HEK293 (cell line): ENCODE measurements at regions not wholly inside any gene's neighbourhood (a gene's known extent, or its start where the extent isn't known, plus 50 kb on each side); places are given as distances from the start of the nearest gene placed in this dataset.

Source experiments
- CTCF ChIA-PET: fragments of 350-600 bp; formaldehyde crosslinking; extraction: SDS; loops from one replicate; lab custom pipeline; 2021; ENCODE audit warnings: antibody characterized with exemption; lab: Yijun Ruan, JAX
- POLR2A ChIA-PET: fragments of 300-600 bp; formaldehyde crosslinking; extraction: SDS; loops from one replicate; lab custom pipeline; 2020; ENCODE audit warnings: antibody characterized with exemption, inconsistent platforms; lab: Yijun Ruan, JAX
- H3K27ac ChIP-seq: fragments of 200-500 bp; sonication (Bioruptor generic); 2 replicates; pipeline ENCODE4 v1.5.1; 2014; ENCODE audit warnings: low read depth, low read length, control low read depth, inconsistent platforms; ENCODE audit errors: extremely low read depth
- H3K36me3 ChIP-seq, 2 experiments: fragments of 200-500 bp in 1 of 2; sonication (Bioruptor generic) in 1 of 2; 1 replicate in 1 of 2; 2 replicates in 1 of 2; pipeline ENCODE4 v1.5.1; 2014 to 2017; ENCODE audit warnings: inconsistent platforms in 2 of 2, low read length in 2 of 2; ENCODE audit not compliant: control insufficient read depth in 2 of 2, insufficient read depth in 1 of 2
- H3K4me1 ChIP-seq: fragments of 200-500 bp; sonication (Bioruptor generic); 2 replicates; pipeline ENCODE4 v1.5.1; 2014; ENCODE audit warnings: mild to moderate bottlenecking, low read length, inconsistent platforms; ENCODE audit not compliant: control insufficient read depth, insufficient read depth
- H3K4me3 ChIP-seq: 2 replicates; pipeline ENCODE4 v1.5.1; 2011; ENCODE audit warnings: low read depth, mild to moderate bottlenecking, control low read depth, low read length, moderate library complexity
- H3K9me3 ChIP-seq: fragments of 200-500 bp; sonication (Bioruptor generic); 2 replicates; pipeline ENCODE4 v1.5.1; 2014; ENCODE audit warnings: low read depth, low read length, inconsistent platforms; ENCODE audit not compliant: control insufficient read depth, insufficient read depth
- EGR2 ChIP-seq: fragments of 450-650 bp; formaldehyde crosslinking; IDR thresholded peaks from 2 replicates; pipeline ENCODE4 v1.5.1; 2016; ENCODE audit warnings: low read depth, missing biosample characterization, missing genetic modification characterization
- HOXC10 ChIP-seq: sonication (generic); formaldehyde crosslinking; IDR thresholded peaks from 2 replicates; pipeline ENCODE4 v1.8.1; 2023; ENCODE audit warnings: mild to moderate bottlenecking, missing genetic modification reagents
- KLF1 ChIP-seq: fragments of 450-650 bp; formaldehyde crosslinking; IDR thresholded peaks from 2 replicates; pipeline ENCODE4 v1.5.1; 2016; ENCODE audit warnings: missing biosample characterization, missing genetic modification characterization
- KLF10 ChIP-seq: fragments of 450-650 bp; IDR thresholded peaks from 2 replicates; pipeline ENCODE4 v1.5.1; 2018; ENCODE audit warnings: missing biosample characterization, mild to moderate bottlenecking, missing genetic modification characterization
- YY2 ChIP-seq: fragments of 450-650 bp; formaldehyde crosslinking; IDR thresholded peaks from 2 replicates; pipeline ENCODE4 v1.5.1; 2016; ENCODE audit warnings: missing biosample characterization, missing genetic modification characterization
- ZBTB20 ChIP-seq: fragments of 450-650 bp; formaldehyde crosslinking; IDR thresholded peaks from 2 replicates; pipeline ENCODE4 v1.5.1; 2016; ENCODE audit warnings: missing biosample characterization, missing genetic modification characterization
- ZIC2 ChIP-seq: fragments of 450-650 bp; formaldehyde crosslinking; IDR thresholded peaks from 2 replicates; pipeline ENCODE4 v1.5.1; 2016; ENCODE audit warnings: missing biosample characterization, missing genetic modification characterization
- ZNF157 ChIP-seq: fragments of 450-650 bp; formaldehyde crosslinking; IDR thresholded peaks from 2 replicates; pipeline ENCODE4 v1.5.1; 2016; ENCODE audit warnings: missing biosample characterization, missing genetic modification characterization
- ZNF169 ChIP-seq: fragments of 450-650 bp; formaldehyde crosslinking; IDR thresholded peaks from 2 replicates; pipeline ENCODE4 v1.5.1; 2016; ENCODE audit warnings: missing biosample characterization, missing genetic modification characterization
- ZNF239 ChIP-seq: fragments of 450-650 bp; formaldehyde crosslinking; IDR thresholded peaks from 2 replicates; pipeline ENCODE4 v1.5.1; 2016; ENCODE audit warnings: missing biosample characterization, missing genetic modification characterization
- ZNF266 ChIP-seq: fragments of 450-650 bp; formaldehyde crosslinking; IDR thresholded peaks from 2 replicates; pipeline ENCODE4 v1.5.1; 2016; ENCODE audit warnings: missing biosample characterization, missing genetic modification characterization, low read depth
- ZNF341 ChIP-seq: fragments of 450-650 bp; formaldehyde crosslinking; IDR thresholded peaks from 2 replicates; pipeline ENCODE4; 2016; ENCODE audit warnings: low read depth, missing biosample characterization, missing genetic modification characterization
- ZNF510 ChIP-seq: fragments of 450-650 bp; formaldehyde crosslinking; IDR thresholded peaks from 2 replicates; pipeline ENCODE4 v1.5.1; 2018; ENCODE audit warnings: mild to moderate bottlenecking, missing genetic modification characterization, missing biosample characterization; ENCODE audit not compliant: insufficient replicate concordance
- ZNF555 ChIP-seq: fragments of 450-650 bp; formaldehyde crosslinking; conservative IDR thresholded peaks from 2 replicates; pipeline ENCODE4 v1.5.1; 2017; ENCODE audit warnings: missing biosample characterization, mild to moderate bottlenecking, missing genetic modification characterization, inconsistent platforms
- ZNF610 ChIP-seq: fragments of 450-650 bp; formaldehyde crosslinking; IDR thresholded peaks from 2 replicates; pipeline ENCODE4 v1.5.1; 2016; ENCODE audit warnings: missing biosample characterization, missing genetic modification characterization, borderline replicate concordance
- ZNF623 ChIP-seq: fragments of 450-650 bp; formaldehyde crosslinking; IDR thresholded peaks from 2 replicates; pipeline ENCODE4 v1.5.1; 2016; ENCODE audit warnings: missing biosample characterization, missing genetic modification characterization
- ZNF660 ChIP-seq: fragments of 450-650 bp; IDR thresholded peaks from 2 replicates; pipeline ENCODE4 v1.5.1; 2018; ENCODE audit warnings: missing biosample characterization, mild to moderate bottlenecking, missing genetic modification characterization
- ZNF664 ChIP-seq: fragments of 450-650 bp; formaldehyde crosslinking; IDR thresholded peaks from 2 replicates; pipeline ENCODE4 v1.5.1; 2016; ENCODE audit warnings: missing biosample characterization, missing genetic modification characterization
- ZNF707 ChIP-seq: fragments of 450-650 bp; formaldehyde crosslinking; IDR thresholded peaks from 2 replicates; pipeline ENCODE4 v1.5.1; 2016; ENCODE audit warnings: missing biosample characterization, missing genetic modification characterization
- ZNF747 ChIP-seq: fragments of 450-650 bp; formaldehyde crosslinking; IDR thresholded peaks from 2 replicates; pipeline ENCODE4 v1.5.1; 2016; ENCODE audit warnings: missing biosample characterization, missing genetic modification characterization
- TF ChIP-seq, protein P1 (sequence below): fragments of 450-650 bp; formaldehyde crosslinking; IDR thresholded peaks from 2 replicates; pipeline ENCODE4 v1.5.1; 2016; ENCODE audit warnings: missing biosample characterization, missing genetic modification characterization, borderline replicate concordance
- TF ChIP-seq, protein P2 (sequence below): fragments of 450-650 bp; formaldehyde crosslinking; IDR thresholded peaks from 2 replicates; pipeline ENCODE4 v1.5.1; 2016; ENCODE audit warnings: missing biosample characterization, missing genetic modification characterization
- TF ChIP-seq, protein P3 (sequence below): fragments of 450-650 bp; formaldehyde crosslinking; IDR thresholded peaks from 2 replicates; pipeline ENCODE4 v1.5.1; 2016; ENCODE audit warnings: missing biosample characterization, missing genetic modification characterization
- TF ChIP-seq, protein P4 (sequence below): fragments of 450-650 bp; formaldehyde crosslinking; IDR thresholded peaks from 2 replicates; pipeline ENCODE4 v1.5.1; 2016; ENCODE audit warnings: missing biosample characterization, missing genetic modification characterization
- TF ChIP-seq, protein P5 (sequence below): fragments of 450-650 bp; formaldehyde crosslinking; IDR thresholded peaks from 2 replicates; pipeline ENCODE4 v1.5.1; 2016; ENCODE audit warnings: missing biosample characterization, missing genetic modification characterization
- TF ChIP-seq, protein P6 (sequence below): fragments of 450-650 bp; formaldehyde crosslinking; IDR thresholded peaks from 2 replicates; pipeline ENCODE4 v1.5.1; 2016; ENCODE audit warnings: missing biosample characterization, missing genetic modification characterization

DNA sequence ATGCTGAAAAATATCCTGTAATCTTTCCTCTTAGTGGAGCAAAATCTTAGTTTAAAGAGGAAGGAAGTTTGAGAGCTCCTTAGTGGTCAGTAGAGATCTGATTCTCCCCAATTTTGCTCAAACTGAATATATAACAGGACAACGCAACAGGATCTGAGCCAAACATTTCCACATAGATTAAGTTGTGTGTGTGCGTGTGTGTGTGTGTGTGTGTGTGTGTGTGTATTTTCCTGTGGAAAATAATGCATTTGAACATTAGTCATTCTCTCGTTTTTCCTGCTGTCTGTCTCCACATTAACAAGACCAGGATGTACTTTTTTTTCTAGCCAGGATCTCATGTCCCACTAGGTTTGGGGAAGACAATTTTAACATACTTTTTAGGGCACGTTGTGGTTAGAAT lies 312.1 kb upstream of the CDH18 start:
- Histone ChIP-seq H3K4me3 (no peak overlapping the region), H3K4me1 (no peaks in the 10 kb centered on the region), H3K27ac (no peak overlapping the region), H3K36me3 (no peaks in the 10 kb centered on the region), H3K9me3 (no peaks in the 10 kb centered on the region)
- ChIA-PET CTCF (no interaction called here), POLR2A (no interaction called here)
- TF ChIP-seq YY2 (tag by site-specific recombination) (no peak), ZNF239 (tag by site-specific recombination) (no peak), KLF10 (no peak), ZIC2 (tag by site-specific recombination) (no peak), ZNF747 (no peak), ZNF707 (tag by site-specific recombination) (no peak), KLF1 (tag by site-specific recombination) (no peak), ZNF266 (tag by site-specific recombination) (no peak), ZNF169 (tag by site-specific recombination) (no peak), ZNF341 (tag by site-specific recombination) (no peak)
- TF ChIP-seq, protein P1, sequence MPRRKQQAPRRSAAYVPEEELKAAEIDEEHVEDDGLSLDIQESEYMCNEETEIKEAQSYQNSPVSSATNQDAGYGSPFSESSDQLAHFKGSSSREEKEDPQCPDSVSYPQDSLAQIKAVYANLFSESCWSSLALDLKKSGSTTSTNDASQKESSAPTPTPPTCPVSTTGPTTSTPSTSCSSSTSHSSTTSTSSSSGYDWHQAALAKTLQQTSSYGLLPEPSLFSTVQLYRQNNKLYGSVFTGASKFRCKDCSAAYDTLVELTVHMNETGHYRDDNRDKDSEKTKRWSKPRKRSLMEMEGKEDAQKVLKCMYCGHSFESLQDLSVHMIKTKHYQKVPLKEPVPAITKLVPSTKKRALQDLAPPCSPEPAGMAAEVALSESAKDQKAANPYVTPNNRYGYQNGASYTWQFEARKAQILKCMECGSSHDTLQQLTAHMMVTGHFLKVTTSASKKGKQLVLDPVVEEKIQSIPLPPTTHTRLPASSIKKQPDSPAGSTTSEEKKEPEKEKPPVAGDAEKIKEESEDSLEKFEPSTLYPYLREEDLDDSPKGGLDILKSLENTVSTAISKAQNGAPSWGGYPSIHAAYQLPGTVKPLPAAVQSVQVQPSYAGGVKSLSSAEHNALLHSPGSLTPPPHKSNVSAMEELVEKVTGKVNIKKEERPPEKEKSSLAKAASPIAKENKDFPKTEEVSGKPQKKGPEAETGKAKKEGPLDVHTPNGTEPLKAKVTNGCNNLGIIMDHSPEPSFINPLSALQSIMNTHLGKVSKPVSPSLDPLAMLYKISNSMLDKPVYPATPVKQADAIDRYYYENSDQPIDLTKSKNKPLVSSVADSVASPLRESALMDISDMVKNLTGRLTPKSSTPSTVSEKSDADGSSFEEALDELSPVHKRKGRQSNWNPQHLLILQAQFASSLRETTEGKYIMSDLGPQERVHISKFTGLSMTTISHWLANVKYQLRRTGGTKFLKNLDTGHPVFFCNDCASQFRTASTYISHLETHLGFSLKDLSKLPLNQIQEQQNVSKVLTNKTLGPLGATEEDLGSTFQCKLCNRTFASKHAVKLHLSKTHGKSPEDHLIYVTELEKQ (tag by site-specific recombination), result no peak
- TF ChIP-seq, protein P2, sequence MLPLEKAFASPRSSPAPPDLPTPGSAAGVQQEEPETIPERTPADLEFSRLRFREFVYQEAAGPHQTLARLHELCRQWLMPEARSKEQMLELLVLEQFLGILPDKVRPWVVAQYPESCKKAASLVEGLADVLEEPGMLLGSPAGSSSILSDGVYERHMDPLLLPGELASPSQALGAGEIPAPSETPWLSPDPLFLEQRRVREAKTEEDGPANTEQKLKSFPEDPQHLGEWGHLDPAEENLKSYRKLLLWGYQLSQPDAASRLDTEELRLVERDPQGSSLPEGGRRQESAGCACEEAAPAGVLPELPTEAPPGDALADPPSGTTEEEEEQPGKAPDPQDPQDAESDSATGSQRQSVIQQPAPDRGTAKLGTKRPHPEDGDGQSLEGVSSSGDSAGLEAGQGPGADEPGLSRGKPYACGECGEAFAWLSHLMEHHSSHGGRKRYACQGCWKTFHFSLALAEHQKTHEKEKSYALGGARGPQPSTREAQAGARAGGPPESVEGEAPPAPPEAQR, result no peak
- TF ChIP-seq, protein P3, sequence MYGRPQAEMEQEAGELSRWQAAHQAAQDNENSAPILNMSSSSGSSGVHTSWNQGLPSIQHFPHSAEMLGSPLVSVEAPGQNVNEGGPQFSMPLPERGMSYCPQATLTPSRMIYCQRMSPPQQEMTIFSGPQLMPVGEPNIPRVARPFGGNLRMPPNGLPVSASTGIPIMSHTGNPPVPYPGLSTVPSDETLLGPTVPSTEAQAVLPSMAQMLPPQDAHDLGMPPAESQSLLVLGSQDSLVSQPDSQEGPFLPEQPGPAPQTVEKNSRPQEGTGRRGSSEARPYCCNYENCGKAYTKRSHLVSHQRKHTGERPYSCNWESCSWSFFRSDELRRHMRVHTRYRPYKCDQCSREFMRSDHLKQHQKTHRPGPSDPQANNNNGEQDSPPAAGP (tag by site-specific recombination), result no peak
- TF ChIP-seq, protein P4, sequence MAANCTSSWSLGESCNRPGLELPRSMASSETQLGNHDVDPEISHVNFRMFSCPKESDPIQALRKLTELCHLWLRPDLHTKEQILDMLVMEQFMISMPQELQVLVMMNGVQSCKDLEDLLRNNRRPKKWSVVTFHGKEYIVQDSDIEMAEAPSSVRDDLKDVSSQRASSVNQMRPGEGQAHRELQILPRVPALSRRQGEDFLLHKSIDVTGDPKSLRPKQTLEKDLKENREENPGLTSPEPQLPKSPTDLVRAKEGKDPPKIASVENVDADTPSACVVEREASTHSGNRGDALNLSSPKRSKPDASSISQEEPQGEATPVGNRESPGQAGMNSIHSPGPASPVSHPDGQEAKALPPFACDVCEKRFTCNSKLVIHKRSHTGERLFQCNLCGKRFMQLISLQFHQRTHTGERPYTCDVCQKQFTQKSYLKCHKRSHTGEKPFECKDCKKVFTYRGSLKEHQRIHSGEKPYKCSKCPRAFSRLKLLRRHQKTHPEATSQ (tag by site-specific recombination), result no peak
- TF ChIP-seq, protein P5, sequence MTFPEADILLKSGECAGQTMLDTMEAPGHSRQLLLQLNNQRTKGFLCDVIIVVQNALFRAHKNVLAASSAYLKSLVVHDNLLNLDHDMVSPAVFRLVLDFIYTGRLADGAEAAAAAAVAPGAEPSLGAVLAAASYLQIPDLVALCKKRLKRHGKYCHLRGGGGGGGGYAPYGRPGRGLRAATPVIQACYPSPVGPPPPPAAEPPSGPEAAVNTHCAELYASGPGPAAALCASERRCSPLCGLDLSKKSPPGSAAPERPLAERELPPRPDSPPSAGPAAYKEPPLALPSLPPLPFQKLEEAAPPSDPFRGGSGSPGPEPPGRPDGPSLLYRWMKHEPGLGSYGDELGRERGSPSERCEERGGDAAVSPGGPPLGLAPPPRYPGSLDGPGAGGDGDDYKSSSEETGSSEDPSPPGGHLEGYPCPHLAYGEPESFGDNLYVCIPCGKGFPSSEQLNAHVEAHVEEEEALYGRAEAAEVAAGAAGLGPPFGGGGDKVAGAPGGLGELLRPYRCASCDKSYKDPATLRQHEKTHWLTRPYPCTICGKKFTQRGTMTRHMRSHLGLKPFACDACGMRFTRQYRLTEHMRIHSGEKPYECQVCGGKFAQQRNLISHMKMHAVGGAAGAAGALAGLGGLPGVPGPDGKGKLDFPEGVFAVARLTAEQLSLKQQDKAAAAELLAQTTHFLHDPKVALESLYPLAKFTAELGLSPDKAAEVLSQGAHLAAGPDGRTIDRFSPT, result no peak

DNA sequence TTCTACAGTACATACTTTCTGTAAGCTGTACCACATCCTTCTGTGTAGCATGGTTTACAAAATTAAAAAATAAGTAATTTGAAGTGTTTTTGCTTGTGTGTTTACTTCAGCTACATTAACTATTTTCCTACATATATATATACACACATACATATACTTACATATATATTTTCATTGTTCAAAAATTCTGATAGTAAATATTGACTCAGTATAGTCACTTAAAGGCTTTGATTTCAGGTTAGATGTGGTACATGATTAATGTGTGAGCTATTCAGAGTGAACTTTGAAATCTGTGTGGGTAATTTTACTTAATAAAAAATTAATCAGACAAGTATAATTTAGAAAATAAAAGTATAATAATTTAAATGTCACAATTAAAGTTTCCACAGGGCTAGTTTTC lies 306.7 kb upstream of the CDH18 start:
- Histone ChIP-seq H3K27ac (no peak overlapping the region), H3K36me3 (no peaks in the 10 kb centered on the region), H3K4me3 (no peak overlapping the region), H3K9me3 (no peaks in the 10 kb centered on the region), H3K4me1 (no peaks in the 10 kb centered on the region)
- ChIA-PET POLR2A (no interaction called here), CTCF (interaction anchor here (1.2 kb wide), 1 partner anchor 307 kb away, joined by 3 read pairs; no protein-coding TSS in a partner anchor)
- TF ChIP-seq ZNF623 (tag by site-specific recombination), result no peak
- no peak for TF ChIP-seq ZNF664
- TF ChIP-seq HOXC10, result no peak
- no peak for TF ChIP-seq ZNF510 (tag by site-specific recombination)
- TF ChIP-seq, protein P6, sequence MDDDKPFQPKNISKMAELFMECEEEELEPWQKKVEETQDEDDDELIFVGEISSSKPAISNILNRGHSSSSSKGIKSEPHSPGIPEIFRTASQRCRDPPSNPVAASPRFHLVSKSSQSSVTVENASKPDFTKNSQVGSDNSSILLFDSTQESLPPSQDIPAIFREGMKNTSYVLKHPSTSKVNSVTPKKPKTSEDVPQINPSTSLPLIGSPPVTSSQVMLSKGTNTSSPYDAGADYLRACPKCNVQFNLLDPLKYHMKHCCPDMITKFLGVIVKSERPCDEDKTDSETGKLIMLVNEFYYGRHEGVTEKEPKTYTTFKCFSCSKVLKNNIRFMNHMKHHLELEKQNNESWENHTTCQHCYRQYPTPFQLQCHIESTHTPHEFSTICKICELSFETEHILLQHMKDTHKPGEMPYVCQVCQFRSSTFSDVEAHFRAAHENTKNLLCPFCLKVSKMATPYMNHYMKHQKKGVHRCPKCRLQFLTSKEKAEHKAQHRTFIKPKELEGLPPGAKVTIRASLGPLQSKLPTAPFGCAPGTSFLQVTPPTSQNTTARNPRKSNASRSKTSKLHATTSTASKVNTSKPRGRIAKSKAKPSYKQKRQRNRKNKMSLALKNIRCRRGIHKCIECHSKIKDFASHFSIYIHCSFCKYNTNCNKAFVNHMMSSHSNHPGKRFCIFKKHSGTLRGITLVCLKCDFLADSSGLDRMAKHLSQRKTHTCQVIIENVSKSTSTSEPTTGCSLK (tag by site-specific recombination), result no peak
- TF ChIP-seq ZNF555 (tag by site-specific recombination), result no peak
- no peak for TF ChIP-seq ZNF610
- TF ChIP-seq ZNF157 (tag by site-specific recombination), result no peak
- no peak for TF ChIP-seq ZNF660 (tag by site-specific recombination)
- no peak for TF ChIP-seq EGR2 (tag by site-specific recombination)
- no peak for TF ChIP-seq ZBTB20
